Endothelial cell of umbilical vein (primary cell): ENCODE measurements at regions not wholly inside any gene's neighbourhood (a gene's known extent, or its start where the extent isn't known, plus 50 kb on each side); places are given as distances from the start of the nearest gene placed in this dataset.

Source experiments
- BruUV-seq: library from RNA; stranded (reverse); fragments of 400-500 nt; replicated peaks from 2 replicates; lab custom pipeline; 2021; lab: Mats Ljungman, UMichigan
- CTCF ChIA-PET: fragments of 300-600, 350-600 bp; sonication (Branson Sonifier 250); formaldehyde crosslinking; loops from one replicate; lab custom pipeline; 2021; ENCODE audit warnings: antibody characterized with exemption, inconsistent platforms; lab: Charles Lee
- POLR2A ChIA-PET: fragments of 300-600, 350-600 bp; sonication (Branson Sonifier 250); formaldehyde crosslinking; loops from one replicate; lab custom pipeline; 2021; ENCODE audit warnings: antibody characterized with exemption, inconsistent platforms; lab: Charles Lee
- DNase-seq: peaks from one replicate; pipeline ENCODE4 v3.0.0-alpha.2; 2011; ENCODE audit warnings: low read depth, low spot score
- FAIRE-seq: peaks from 2 replicates; lab custom pipeline; 2011; peaks lifted over from hg19 to GRCh38; lab: Jason Lieb, UNC
- H2AFZ ChIP-seq: 2 replicates; pipeline ENCODE4 v1.6.0; 2012; ENCODE audit warnings: low read depth, low read length, control low read depth, inconsistent platforms
- H3K27ac ChIP-seq: 2 replicates; pipeline ENCODE4 v1.5.1; 2011; ENCODE audit warnings: low read depth, mild to moderate bottlenecking, control low read depth, low read length, moderate library complexity; ENCODE audit not compliant: insufficient read depth
- H3K27me3 ChIP-seq, 2 experiments: 2 replicates each; pipeline versions ENCODE4 v1.6.0 to v1.6.1; 2011; ENCODE audit warnings: low read length in 2 of 2, mixed read lengths in 1 of 2; ENCODE audit not compliant: control insufficient read depth in 2 of 2, insufficient read depth in 2 of 2
- H3K36me3 ChIP-seq, 2 experiments: 2 replicates in 1 of 2; 3 replicates in 1 of 2; pipeline ENCODE4 v1.5.1; 2011; ENCODE audit warnings: low read length in 2 of 2, mild to moderate bottlenecking in 1 of 2, moderate library complexity in 1 of 2; ENCODE audit not compliant: control insufficient read depth in 2 of 2, insufficient read depth in 2 of 2; ENCODE audit errors: extremely low read depth in 1 of 2
- H3K4me1 ChIP-seq: 3 replicates; pipeline ENCODE4 v1.5.1; 2011; ENCODE audit warnings: mild to moderate bottlenecking, low read length; ENCODE audit not compliant: control insufficient read depth, insufficient read depth; ENCODE audit errors: extremely low read depth
- H3K4me2 ChIP-seq: 2 replicates; pipeline ENCODE4 v1.6.1; 2011; ENCODE audit warnings: low read length, control low read depth, mixed read lengths; ENCODE audit not compliant: insufficient read depth
- H3K4me3 ChIP-seq, 3 experiments: fragments of 200-600 bp in 1 of 3; sonication (generic), shearing (Covaris generic) in 1 of 3; replicated peaks in 1 of 3; 2 replicates each; pipeline ENCODE4 v1.5.1; 2011 to 2016; ENCODE audit warnings: control low read depth in 3 of 3, low read length in 3 of 3, mild to moderate bottlenecking in 2 of 3, inconsistent platforms in 1 of 3, low read depth in 1 of 3, moderate library complexity in 1 of 3; ENCODE audit not compliant: insufficient read depth in 1 of 3
- H3K79me2 ChIP-seq: 2 replicates; pipeline ENCODE4 v1.6.0; 2012; ENCODE audit warnings: low read length, inconsistent platforms; ENCODE audit not compliant: control insufficient read depth, insufficient read depth
- H3K9ac ChIP-seq: replicated peaks from 2 replicates; pipeline ENCODE3; 2011; ENCODE audit warnings: low read length, control low read depth; ENCODE audit not compliant: insufficient read depth; ENCODE audit errors: extremely low read depth
- H3K9me1 ChIP-seq: replicated peaks from 3 replicates; pipeline ENCODE4 v1.6.0; 2011; ENCODE audit warnings: mild to moderate bottlenecking, low read length; ENCODE audit not compliant: control insufficient read depth, insufficient read depth; ENCODE audit errors: extremely low read depth
- H3K9me3 ChIP-seq: replicated peaks from 2 replicates; pipeline ENCODE4 v1.5.1; 2012; ENCODE audit warnings: low read length, inconsistent platforms; ENCODE audit not compliant: control insufficient read depth, insufficient read depth
- H4K20me1 ChIP-seq: replicated peaks from 2 replicates; pipeline ENCODE3; 2011; ENCODE audit warnings: mild to moderate bottlenecking, low read length; ENCODE audit not compliant: control insufficient read depth, insufficient read depth; ENCODE audit errors: extremely low read depth
- EZH2 ChIP-seq: IDR thresholded peaks from 2 replicates; pipeline ENCODE4 v1.6.1; 2012; ENCODE audit warnings: borderline replicate concordance, low read depth, mild to moderate bottlenecking, moderate library complexity, low read length, inconsistent platforms; ENCODE audit not compliant: severe bottlenecking
- FOS ChIP-seq: IDR thresholded peaks from 2 replicates; pipeline ENCODE4 v1.6.1; 2011; ENCODE audit warnings: mild to moderate bottlenecking, low read length, moderate library complexity, borderline replicate concordance; ENCODE audit not compliant: insufficient read depth
- GATA2 ChIP-seq: IDR thresholded peaks from 2 replicates; pipeline ENCODE4 v1.7.0; 2011; ENCODE audit warnings: low read depth, mild to moderate bottlenecking, moderate library complexity, mixed read lengths, low read length; ENCODE audit not compliant: insufficient read length, insufficient read depth
- JUN ChIP-seq: IDR thresholded peaks from 2 replicates; pipeline ENCODE4 v1.6.1; 2011; ENCODE audit warnings: borderline replicate concordance, low read depth; ENCODE audit not compliant: insufficient read length, insufficient read depth
- MYC ChIP-seq: IDR thresholded peaks from one replicate; pipeline ENCODE4 v1.6.1; 2011; ENCODE audit warnings: mild to moderate bottlenecking, low read depth, low read length
- POLR2A ChIP-seq: IDR thresholded peaks from 2 replicates; pipeline ENCODE4 v1.6.1; 2012; ENCODE audit warnings: low read depth, mild to moderate bottlenecking, control low read depth, low read length
- POLR2AphosphoS5 ChIP-seq: IDR thresholded peaks from 2 replicates; pipeline ENCODE4 v1.6.1; 2012; ENCODE audit warnings: low read depth, mild to moderate bottlenecking, control low read depth, low read length, moderate library complexity; ENCODE audit not compliant: insufficient read depth
- dilution Hi-C: fragments of 300-500 bp; cut with MboI; formaldehyde crosslinking; loops from one replicate; pipeline ENCODE4 v1.15.0; 2019; ENCODE audit warnings: low sequenced_read_pairs; ENCODE audit not compliant: extremely low pct_ligation_motif_present
- intact Hi-C: fragments of 100-400 bp; cut with micrococcal nuclease; formaldehyde crosslinking; loops from one replicate; pipeline ENCODE4 v1.10.0; 2022
- TF ChIP-seq, protein P1 (sequence below), 2 donors: IDR thresholded peaks; 1 replicate in 1 of 2; 2 replicates in 1 of 2; pipeline ENCODE4 v1.5.1; 2011; ENCODE audit warnings: low read length in 2 of 2, mild to moderate bottlenecking in 2 of 2, moderate library complexity in 2 of 2, control low read depth in 1 of 2, inconsistent platforms in 1 of 2, low read depth in 1 of 2; ENCODE audit not compliant: insufficient read depth in 1 of 2; ENCODE audit errors: extremely low read depth in 1 of 2
- TF ChIP-seq, protein P2 (sequence below): IDR thresholded peaks from 2 replicates; pipeline ENCODE4 v1.6.1; 2011; ENCODE audit not compliant: insufficient read depth, insufficient read length

DNA sequence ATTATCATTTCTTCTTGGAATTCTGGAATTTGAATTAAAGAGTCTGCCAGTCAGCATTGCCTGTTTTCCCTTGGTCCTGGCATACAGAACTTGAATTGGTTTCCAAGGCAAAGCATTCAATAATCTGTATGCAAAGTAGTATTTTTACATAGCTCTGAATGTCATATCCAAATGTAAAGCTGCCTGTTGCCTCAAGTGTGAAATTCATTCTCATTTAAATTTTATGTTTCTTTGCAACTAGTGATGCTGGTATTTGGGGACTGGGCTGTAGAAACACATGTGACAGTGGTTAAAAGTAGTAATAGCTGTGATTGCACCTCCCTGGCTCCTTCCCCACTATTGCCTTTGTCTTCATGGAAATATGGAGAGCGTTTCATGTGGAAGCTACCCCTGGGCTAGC lies 743.9 kb upstream of the GOLIM4 start:
- dilution Hi-C loops: no loop called here
- Histone ChIP-seq H4K20me1 (no peaks in the 10 kb centered on the region), H3K9me3 (no peaks in the 10 kb centered on the region), H3K27ac (no peak overlapping the region), H3K36me3 (no peaks in the 10 kb centered on the region), H3K9ac (no peak overlapping the region), H3K4me2 (no peak overlapping the region), H3K79me2 (no peaks in the 10 kb centered on the region), H2AFZ (no peak overlapping the region), H3K4me1 (no peaks in the 10 kb centered on the region), H3K27me3 (peaks cover 0 to 6% of the 10 kb centered on the region in 2 experiments), H3K9me1 (no peaks in the 10 kb centered on the region), H3K4me3 (no peak overlapping the region)
- BruUV-seq: no TSS peak
- CTCF ChIA-PET: interaction anchor here (1.1 to 1.2 kb wide), 3 partner anchors 11 to 328 kb away, joined by 3 to 4 read pairs (median 3); no protein-coding TSS in a partner anchor
- POLR2A ChIA-PET: no interaction called here
- FAIRE-seq (no peak), DNase-seq (no peak)
- intact Hi-C loops: no loop called here
- TF ChIP-seq POLR2A (no peak), EZH2 (no peak), JUN (no peak), FOS (no peak), MYC (no peak), POLR2AphosphoS5 (no peak), GATA2 (no peak)
- TF ChIP-seq, protein P1, sequence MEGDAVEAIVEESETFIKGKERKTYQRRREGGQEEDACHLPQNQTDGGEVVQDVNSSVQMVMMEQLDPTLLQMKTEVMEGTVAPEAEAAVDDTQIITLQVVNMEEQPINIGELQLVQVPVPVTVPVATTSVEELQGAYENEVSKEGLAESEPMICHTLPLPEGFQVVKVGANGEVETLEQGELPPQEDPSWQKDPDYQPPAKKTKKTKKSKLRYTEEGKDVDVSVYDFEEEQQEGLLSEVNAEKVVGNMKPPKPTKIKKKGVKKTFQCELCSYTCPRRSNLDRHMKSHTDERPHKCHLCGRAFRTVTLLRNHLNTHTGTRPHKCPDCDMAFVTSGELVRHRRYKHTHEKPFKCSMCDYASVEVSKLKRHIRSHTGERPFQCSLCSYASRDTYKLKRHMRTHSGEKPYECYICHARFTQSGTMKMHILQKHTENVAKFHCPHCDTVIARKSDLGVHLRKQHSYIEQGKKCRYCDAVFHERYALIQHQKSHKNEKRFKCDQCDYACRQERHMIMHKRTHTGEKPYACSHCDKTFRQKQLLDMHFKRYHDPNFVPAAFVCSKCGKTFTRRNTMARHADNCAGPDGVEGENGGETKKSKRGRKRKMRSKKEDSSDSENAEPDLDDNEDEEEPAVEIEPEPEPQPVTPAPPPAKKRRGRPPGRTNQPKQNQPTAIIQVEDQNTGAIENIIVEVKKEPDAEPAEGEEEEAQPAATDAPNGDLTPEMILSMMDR (IDR thresholded peaks at IDR 0.05; ENCODE audit: extremely low read depth in 1 of 2, insufficient read depth in 1 of 2, low read depth in 1 of 2, low read length in 2 of 2): no peak
- TF ChIP-seq, protein P2, sequence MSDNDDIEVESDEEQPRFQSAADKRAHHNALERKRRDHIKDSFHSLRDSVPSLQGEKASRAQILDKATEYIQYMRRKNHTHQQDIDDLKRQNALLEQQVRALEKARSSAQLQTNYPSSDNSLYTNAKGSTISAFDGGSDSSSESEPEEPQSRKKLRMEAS: no peak
